ENCODE measurements at regions not wholly inside any gene's neighbourhood (a gene's known extent, or its start where the extent isn't known, plus 50 kb on each side); places are given as distances from the start of the nearest gene placed in this dataset.

DNA sequence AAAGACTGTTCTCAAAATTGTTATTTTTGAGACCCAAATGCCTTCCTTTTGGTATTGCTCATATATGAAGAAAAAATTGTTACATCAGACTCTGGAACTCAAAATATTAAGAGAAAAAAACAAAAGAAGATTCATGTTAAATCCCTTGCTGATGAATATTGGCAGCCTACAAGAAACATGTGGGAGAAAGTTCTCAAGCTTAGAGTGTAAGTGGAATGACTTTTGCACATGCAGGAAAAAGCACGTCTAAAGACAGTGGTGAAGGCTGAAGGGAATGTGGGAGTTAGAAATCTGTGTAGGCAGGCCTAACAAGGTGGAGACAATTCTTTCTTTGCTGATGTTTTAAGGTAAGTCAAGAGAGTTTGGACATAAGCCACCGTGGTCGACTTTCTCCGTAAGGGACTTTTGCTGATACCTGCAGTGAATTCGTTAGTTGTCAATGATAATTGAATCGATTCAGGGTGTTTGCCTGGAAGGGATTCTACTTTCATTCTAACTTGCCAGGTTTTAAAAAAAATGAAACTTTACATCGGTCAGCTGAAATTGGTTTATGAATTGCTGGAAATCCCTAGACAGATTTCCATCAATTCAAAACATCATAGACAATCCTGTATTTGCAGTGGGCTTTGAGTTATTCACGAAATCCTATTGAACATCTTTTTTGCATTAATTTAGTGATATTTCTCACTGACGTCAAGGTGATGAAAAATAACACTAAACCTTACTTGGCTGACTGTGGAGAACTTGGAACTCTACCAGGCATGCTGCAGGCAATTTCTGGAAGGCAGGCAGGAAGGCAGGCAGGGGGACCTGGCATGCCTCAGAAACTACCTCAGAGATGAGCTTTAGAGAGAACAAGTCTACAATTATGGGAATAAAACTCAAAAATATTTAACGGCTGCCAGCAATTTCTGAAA is 359.1 kb upstream of the ADAMTSL1 start:
- ATAC-seq (ENCODE audit: low read depth) (no peak), DNase-seq (no peak)
- in situ Hi-C loops (cut with MboI; ENCODE audit: low sequenced_read_pairs): no loop called here
- no peak overlapping the region for H2AFZ ChIP-seq (replicated peaks; ENCODE audit: low read length, poor library complexity)
- no peak overlapping the region for H3K4me2 ChIP-seq (ENCODE audit: low read depth, low read length)
- intact Hi-C loops (cut with micrococcal nuclease): no loop called here
- no peak overlapping the region for H2BK20ac ChIP-seq (ENCODE audit: low read depth, low read length)
- no peaks in the 10 kb centered on the region for H3K36me3 ChIP-seq (ENCODE audit: control insufficient read depth, insufficient read depth, low read length)
- ChIA-PET CTCF (no interaction called here), POLR2A (ENCODE audit: unreplicated experiment) (no interaction called here)
- no peak overlapping the region for H2BK15ac ChIP-seq (ENCODE audit: low read depth, low read length)
- WGBS, 2 experiments (ENCODE audit: extremely low coverage in 2 of 2, insufficient read length in 1 of 2): no CpG with 5 or more reads among the region's 10 CpGs
- H3K4ac ChIP-seq (ENCODE audit: low read depth, low read length): no peak overlapping the region
- H4K91ac ChIP-seq (ENCODE audit: insufficient read depth, low read depth, low read length): no peak overlapping the region
- BruUV-seq (replicated peaks): no TSS peak
- no peak overlapping the region for H3K9ac ChIP-seq (ENCODE audit: low read depth, low read length)
- dilution Hi-C loops (cut with HindIII; ENCODE audit: low sequenced_read_pairs, unreplicated experiment): no loop called here
- TF ChIP-seq MXI1 (IDR thresholded peaks at IDR 0.05; ENCODE audit: borderline replicate concordance, low read depth, low read length) (no peak), CEBPB (IDR thresholded peaks at IDR 0.05; ENCODE audit: low read depth, low read length) (no peak), RFX5 (IDR thresholded peaks at IDR 0.05; ENCODE audit: low read depth, low read length) (no peak), SMC3 (IDR thresholded peaks at IDR 0.05; ENCODE audit: low read depth, low read length) (no peak), RCOR1 (IDR thresholded peaks at IDR 0.05; ENCODE audit: insufficient replicate concordance, low read length) (no peak)
- H2AK5ac ChIP-seq (ENCODE audit: low read depth, low read length): no peak overlapping the region
- no peak overlapping the region for H3K4me3 ChIP-seq (ENCODE audit: insufficient read depth, low read depth, low read length)
- H2BK5ac ChIP-seq (ENCODE audit: low read depth, low read length, poor library complexity, severe bottlenecking): no peak overlapping the region
- no peak overlapping the region for H3K23ac ChIP-seq (ENCODE audit: low read depth, low read length)
- H3K27ac ChIP-seq (ENCODE audit: insufficient read depth, low read length): no peak overlapping the region
- no peak overlapping the region for H2AK9ac ChIP-seq (replicated peaks; ENCODE audit: low read depth, low read length, poor library complexity)
- no peak overlapping the region for H3K56ac ChIP-seq (ENCODE audit: extremely low read depth, insufficient read depth, low read length)
- no peaks in the 10 kb centered on the region for H3K27me3 ChIP-seq (ENCODE audit: control insufficient read depth, insufficient read depth, low read length)
- H4K8ac ChIP-seq (ENCODE audit: low read depth in 2 of 2, low read length in 2 of 2): no peak overlapping the region
- no peak overlapping the region for H4K5ac ChIP-seq (ENCODE audit: low read depth, low read length)
- no peaks in the 10 kb centered on the region for H3K4me1 ChIP-seq (ENCODE audit: control insufficient read depth, insufficient read depth, low read length)
- H3K9me1 ChIP-seq (ENCODE audit: insufficient read depth, low read length): no peaks in the 10 kb centered on the region
- no peak overlapping the region for H3K18ac ChIP-seq (ENCODE audit: low read depth, low read length)
- no peak overlapping the region for H3K14ac ChIP-seq (replicated peaks; ENCODE audit: low read depth, low read length)
- no peaks in the 10 kb centered on the region for H3K9me3 ChIP-seq (ENCODE audit: control insufficient read depth, insufficient read depth, low read length)
- no peak overlapping the region for H2BK120ac ChIP-seq (ENCODE audit: low read depth, low read length)
- no peaks in the 10 kb centered on the region for H4K20me1 ChIP-seq (ENCODE audit: insufficient read depth, low read length)
- H3K79me1 ChIP-seq (ENCODE audit: low read depth in 1 of 2, low read length in 2 of 2): no peaks in the 10 kb centered on the region
